ENCODE measurements at regions not wholly inside any gene's neighbourhood (a gene's known extent, or its start where the extent isn't known, plus 50 kb on each side); places are given as distances from the start of the nearest gene placed in this dataset.

DNA sequence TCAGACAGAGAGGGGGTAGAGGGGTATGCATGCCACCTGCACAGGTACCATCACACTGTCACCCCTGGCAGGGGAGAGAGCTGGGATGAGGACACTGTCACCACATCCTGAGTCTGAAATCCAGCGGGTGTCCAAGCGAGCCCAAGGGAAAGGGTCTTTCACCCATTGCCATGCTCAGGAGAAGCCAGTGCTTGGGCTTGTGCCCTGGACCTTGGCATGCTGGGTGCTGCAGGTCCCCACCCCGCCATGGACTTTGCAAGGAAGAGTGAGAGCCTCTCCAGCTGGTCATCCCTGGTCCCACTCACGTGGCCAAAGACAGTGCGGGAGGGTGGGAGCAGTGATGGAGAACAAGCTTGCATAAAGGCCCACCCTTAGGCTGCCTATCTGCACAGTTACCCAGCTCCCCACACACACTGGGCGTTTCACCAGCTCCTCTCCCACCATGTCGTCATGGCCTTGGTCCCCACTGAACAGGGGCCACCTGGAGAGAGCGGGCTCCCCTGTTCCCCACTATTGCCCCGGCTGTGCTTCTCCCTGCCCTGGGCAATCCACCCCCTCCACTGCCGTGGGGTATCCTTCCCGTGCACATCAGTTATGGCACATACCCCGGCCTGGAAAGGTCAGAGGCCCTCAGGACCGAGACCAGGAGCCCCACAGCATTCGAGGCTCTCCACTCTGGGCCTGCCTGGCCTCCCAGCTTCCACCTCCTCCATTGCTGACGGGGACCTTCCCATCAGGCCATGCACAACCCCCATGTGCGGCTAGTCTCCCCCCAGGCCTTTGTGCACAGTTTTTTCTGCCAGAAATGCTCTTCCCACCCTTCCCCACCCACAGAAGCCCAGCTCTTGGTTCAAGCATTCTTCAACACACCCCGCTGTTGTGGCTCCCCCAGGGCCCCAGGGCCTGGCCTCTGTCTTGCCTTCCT, 58.6 kb upstream of the BCL11B start:
- TF ChIP-seq, protein P1, sequence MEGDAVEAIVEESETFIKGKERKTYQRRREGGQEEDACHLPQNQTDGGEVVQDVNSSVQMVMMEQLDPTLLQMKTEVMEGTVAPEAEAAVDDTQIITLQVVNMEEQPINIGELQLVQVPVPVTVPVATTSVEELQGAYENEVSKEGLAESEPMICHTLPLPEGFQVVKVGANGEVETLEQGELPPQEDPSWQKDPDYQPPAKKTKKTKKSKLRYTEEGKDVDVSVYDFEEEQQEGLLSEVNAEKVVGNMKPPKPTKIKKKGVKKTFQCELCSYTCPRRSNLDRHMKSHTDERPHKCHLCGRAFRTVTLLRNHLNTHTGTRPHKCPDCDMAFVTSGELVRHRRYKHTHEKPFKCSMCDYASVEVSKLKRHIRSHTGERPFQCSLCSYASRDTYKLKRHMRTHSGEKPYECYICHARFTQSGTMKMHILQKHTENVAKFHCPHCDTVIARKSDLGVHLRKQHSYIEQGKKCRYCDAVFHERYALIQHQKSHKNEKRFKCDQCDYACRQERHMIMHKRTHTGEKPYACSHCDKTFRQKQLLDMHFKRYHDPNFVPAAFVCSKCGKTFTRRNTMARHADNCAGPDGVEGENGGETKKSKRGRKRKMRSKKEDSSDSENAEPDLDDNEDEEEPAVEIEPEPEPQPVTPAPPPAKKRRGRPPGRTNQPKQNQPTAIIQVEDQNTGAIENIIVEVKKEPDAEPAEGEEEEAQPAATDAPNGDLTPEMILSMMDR (IDR thresholded peaks at IDR 0.05): no peak
- no peak for TF ChIP-seq POLR2A (IDR thresholded peaks at IDR 0.05)
